Thyroid gland (tissue), 4 donors: ENCODE measurements at regions not wholly inside any gene's neighbourhood (a gene's known extent, or its start where the extent isn't known, plus 50 kb on each side); places are given as distances from the start of the nearest gene placed in this dataset.

Experiments
- DNase-seq, 2 donors: peaks; one replicate each; pipeline ENCODE4 v3.0.0-alpha.2; 2019
- H3K27ac ChIP-seq, 3 donors: fragments of 200-600 bp; sonication (generic); 1 replicate in 2 of 3; 2 replicates in 1 of 3; pipeline ENCODE4 v1.5.1; 2016 to 2019; ENCODE audit warnings: mild to moderate bottlenecking in 1 of 3, moderate library complexity in 1 of 3
- H3K27me3 ChIP-seq: fragments of 200-600 bp; sonication (generic); one replicate; pipeline ENCODE4 v1.5.1; 2019
- H3K36me3 ChIP-seq, 2 donors: fragments of 200-600 bp; sonication (generic); one replicate each; pipeline ENCODE4 v1.5.1; 2016 to 2019
- H3K4me1 ChIP-seq, 2 donors: fragments of 200-600 bp; sonication (generic); one replicate each; pipeline ENCODE4 v1.5.1; 2017 to 2019
- H3K4me3 ChIP-seq, 3 donors: fragments of 200-600 bp; sonication (generic); replicated peaks in 1 of 3; 1 replicate in 2 of 3; 2 replicates in 1 of 3; pipeline ENCODE4 v1.5.1; 2016; ENCODE audit warnings: mild to moderate bottlenecking in 1 of 3
- H3K9me3 ChIP-seq: fragments of 200-600 bp; sonication (generic); one replicate; pipeline ENCODE4 v1.5.1; 2017
- POLR2A ChIP-seq, 2 donors: fragments of 450-650 bp; IDR thresholded peaks; one replicate each; pipeline ENCODE4 v1.6.1; 2017; ENCODE audit warnings: antibody characterized with exemption in 2 of 2, mild to moderate bottlenecking in 2 of 2, moderate library complexity in 1 of 2
- WGBS, 2 donors: methylation state at CpG; one replicate each; pipeline ENCODE4 v1.1.5; 2017; 5-methylcytosine and 5-hydroxymethylcytosine counted together
- intact Hi-C: fragments of 100-400 bp; cut with DNase I; formaldehyde crosslinking; loops from one replicate; pipeline ENCODE4 v1.15.1; 2023
- TF ChIP-seq, protein P1 (sequence below), 6 experiments: fragments of 200-600 bp in 3 of 6; fragments of 450-650 bp in 3 of 6; sonication (generic) in 3 of 6; IDR thresholded peaks; one replicate each; pipeline ENCODE4 v1.5.1; 2016 to 2019; ENCODE audit warnings: antibody characterized with exemption in 6 of 6, mild to moderate bottlenecking in 2 of 6, inconsistent platforms in 1 of 6, moderate library complexity in 1 of 6

DNA sequence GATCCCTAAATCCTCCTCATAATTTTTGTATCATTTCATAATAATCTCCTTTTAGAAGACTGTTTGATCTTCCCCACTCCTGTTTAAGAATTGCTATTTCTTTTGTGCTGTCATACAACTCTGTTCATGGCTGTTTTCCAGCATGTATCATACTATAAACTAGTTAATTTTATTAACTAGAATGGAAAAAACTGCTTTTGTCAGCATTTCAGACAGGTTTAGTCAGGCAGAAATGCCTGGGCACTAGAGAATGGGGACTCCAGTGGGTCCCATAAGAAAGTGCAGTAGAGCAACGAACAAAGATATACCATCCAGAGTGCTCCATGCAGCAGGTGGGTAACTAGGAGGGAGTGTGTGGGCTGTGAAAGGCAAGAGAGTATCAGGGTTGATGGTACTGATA lies 523.9 kb downstream of the PLOD2 start:
- Histone ChIP-seq H3K36me3 (no peaks in the 10 kb centered on the region), H3K4me3 (no peak overlapping the region), H3K27ac (no peak overlapping the region), H3K4me1 (peaks cover 0 to 7% of the 10 kb centered on the region in 2 donors), H3K27me3 (no peaks in the 10 kb centered on the region), H3K9me3 (no peaks in the 10 kb centered on the region)
- 88 to 95% methylated on average over 1 of the region's 1 CpG for WGBS, 2 donors
- intact Hi-C loops: no loop called here
- DNase-seq: no peak
- TF ChIP-seq, protein P1, sequence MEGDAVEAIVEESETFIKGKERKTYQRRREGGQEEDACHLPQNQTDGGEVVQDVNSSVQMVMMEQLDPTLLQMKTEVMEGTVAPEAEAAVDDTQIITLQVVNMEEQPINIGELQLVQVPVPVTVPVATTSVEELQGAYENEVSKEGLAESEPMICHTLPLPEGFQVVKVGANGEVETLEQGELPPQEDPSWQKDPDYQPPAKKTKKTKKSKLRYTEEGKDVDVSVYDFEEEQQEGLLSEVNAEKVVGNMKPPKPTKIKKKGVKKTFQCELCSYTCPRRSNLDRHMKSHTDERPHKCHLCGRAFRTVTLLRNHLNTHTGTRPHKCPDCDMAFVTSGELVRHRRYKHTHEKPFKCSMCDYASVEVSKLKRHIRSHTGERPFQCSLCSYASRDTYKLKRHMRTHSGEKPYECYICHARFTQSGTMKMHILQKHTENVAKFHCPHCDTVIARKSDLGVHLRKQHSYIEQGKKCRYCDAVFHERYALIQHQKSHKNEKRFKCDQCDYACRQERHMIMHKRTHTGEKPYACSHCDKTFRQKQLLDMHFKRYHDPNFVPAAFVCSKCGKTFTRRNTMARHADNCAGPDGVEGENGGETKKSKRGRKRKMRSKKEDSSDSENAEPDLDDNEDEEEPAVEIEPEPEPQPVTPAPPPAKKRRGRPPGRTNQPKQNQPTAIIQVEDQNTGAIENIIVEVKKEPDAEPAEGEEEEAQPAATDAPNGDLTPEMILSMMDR (IDR thresholded peaks at IDR 0.05): no peak
- no peak for TF ChIP-seq POLR2A (IDR thresholded peaks at IDR 0.05)

DNA sequence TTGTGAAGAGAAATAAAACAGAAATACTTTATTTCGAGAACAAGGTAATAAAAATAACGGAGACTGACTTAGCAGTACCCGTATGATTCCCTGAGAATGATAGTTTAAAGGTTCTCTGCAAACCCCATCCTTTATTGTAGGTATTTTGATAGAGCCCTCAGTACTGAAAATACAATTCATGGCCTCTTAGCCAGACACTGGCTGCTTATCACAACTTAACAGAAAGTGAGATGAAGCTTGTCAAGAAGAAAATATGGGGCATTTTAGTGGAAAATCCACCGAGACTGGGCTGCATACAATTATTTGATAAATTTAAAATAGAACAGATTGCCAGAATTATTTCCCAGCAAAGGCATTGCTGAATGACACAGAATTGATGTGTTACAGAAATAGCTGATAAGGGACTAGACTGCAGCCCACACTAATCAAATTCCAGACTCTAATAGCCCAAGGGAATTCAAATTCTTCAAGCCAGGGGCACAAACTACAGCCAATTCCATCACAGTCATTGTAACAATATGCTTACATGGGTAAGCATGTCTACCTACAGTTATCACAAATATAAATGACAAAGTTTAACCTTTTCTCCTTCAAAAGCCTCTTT lies 521.9 kb downstream of the PLOD2 start:
- Histone ChIP-seq H3K27ac (no peak overlapping the region), H3K4me3 (no peak overlapping the region), H3K27me3 (no peaks in the 10 kb centered on the region), H3K36me3 (no peaks in the 10 kb centered on the region), H3K9me3 (no peaks in the 10 kb centered on the region), H3K4me1 (peaks cover 5 to 12% of the 10 kb centered on the region in 2 donors)
- no peak for DNase-seq
- TF ChIP-seq, protein P1 (IDR thresholded peaks at IDR 0.05): no peak
- no peak for TF ChIP-seq POLR2A (IDR thresholded peaks at IDR 0.05)
- 26 to 30% methylated on average over 4 of the region's 4 CpGs for WGBS, 2 donors
- intact Hi-C loops: no loop called here

DNA sequence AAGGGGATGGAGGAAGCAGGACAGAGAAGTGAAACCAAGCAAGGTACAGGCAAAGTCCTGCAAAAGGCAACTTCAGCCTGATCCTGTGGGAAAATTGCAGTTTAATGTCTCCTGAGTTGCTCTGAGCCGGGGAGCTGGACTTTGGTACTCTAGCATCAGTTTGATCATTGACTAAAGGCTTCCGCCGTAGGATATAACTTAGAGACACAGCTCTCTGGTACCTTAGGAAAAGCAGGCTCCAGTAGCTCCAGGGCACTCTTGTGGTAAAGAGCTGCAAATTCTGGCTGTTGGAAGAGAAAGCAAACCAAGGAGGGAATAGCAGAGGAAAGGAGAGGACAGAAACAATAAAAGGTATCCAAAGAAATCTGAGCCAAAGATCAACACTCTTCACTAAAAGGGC lies 521.1 kb downstream of the PLOD2 start:
- DNase-seq: no peak
- Histone ChIP-seq H3K27ac (no peak overlapping the region), H3K27me3 (no peaks in the 10 kb centered on the region), H3K9me3 (no peaks in the 10 kb centered on the region), H3K36me3 (no peaks in the 10 kb centered on the region), H3K4me3 (no peak overlapping the region), H3K4me1 (peaks cover 5 to 14% of the 10 kb centered on the region in 2 donors)
- WGBS, 2 donors: 91 to 92% methylated on average over 3 of the region's 3 CpGs
- intact Hi-C loops: no loop called here
- TF ChIP-seq POLR2A (IDR thresholded peaks at IDR 0.05): no peak
- TF ChIP-seq, protein P1 (IDR thresholded peaks at IDR 0.05): no peak

DNA sequence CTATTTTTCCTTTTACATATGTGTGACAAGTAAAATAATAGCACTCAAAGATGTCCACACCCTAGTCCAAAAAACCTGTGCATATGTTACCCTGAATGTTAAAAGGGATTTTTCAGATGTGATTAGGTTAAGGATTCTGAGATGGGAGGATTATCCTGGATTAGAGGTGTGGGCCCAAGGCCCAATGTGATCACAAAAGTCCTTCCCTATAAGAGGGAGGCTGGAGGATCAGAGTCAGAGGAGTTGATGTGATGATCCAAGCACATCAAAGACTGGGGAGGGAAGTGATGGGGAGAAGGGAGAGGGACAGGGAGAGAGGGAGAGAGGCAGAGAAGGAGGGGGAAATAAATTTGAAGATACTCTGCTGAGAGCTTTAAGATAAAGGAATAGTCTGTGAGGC lies 512.6 kb downstream of the PLOD2 start:
- H3K27me3 ChIP-seq: no peaks in the 10 kb centered on the region
- intact Hi-C loops: no loop called here
- no peak for DNase-seq
- no peak overlapping the region for H3K27ac ChIP-seq
- H3K36me3 ChIP-seq: no peaks in the 10 kb centered on the region
- H3K9me3 ChIP-seq: no peaks in the 10 kb centered on the region
- H3K4me3 ChIP-seq: no peak overlapping the region
- TF ChIP-seq, protein P1 (IDR thresholded peaks at IDR 0.05): no peak
- TF ChIP-seq POLR2A (IDR thresholded peaks at IDR 0.05): no peak
- H3K4me1 ChIP-seq: peaks cover 5 to 7% of the 10 kb centered on the region in 2 donors

DNA sequence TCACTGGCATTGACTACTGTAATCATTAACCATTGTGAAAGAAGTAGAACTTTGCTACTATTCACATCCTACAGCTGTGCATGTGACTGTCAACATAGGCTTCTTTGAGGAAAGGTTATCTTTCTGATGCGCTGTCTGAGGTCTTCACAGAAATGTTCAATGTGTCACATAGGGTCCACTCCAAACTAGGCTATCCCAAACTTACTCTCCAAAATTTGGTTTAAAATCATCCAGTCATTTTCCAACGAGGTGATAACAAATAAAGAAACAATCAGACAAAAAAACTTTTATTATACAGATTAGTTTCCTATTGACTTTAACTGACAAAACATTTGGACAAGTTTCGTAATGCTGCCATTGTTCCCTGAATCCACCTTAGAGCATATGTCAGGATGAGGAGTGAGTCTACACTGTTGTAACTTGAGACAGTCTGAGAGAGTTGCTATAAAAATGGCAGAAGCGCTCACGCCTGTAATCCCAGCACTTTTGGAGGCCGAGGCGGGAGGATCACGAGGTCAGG lies 511.6 kb downstream of the PLOD2 start:
- TF ChIP-seq POLR2A (IDR thresholded peaks at IDR 0.05): no peak
- TF ChIP-seq, protein P1 (IDR thresholded peaks at IDR 0.05): no peak
- no peak overlapping the region for H3K27ac ChIP-seq
- H3K36me3 ChIP-seq: no peaks in the 10 kb centered on the region
- no peak for DNase-seq
- no peaks in the 10 kb centered on the region for H3K27me3 ChIP-seq
- WGBS, 2 donors: 96 to 97% methylated on average over 8 of the region's 8 CpGs
- intact Hi-C loops: no loop called here
- no peaks in the 10 kb centered on the region for H3K9me3 ChIP-seq
- peaks cover 0 to under 1% of the 10 kb centered on the region in 2 donors for H3K4me1 ChIP-seq
- H3K4me3 ChIP-seq: no peak overlapping the region
